Ishikawa (cell line): ENCODE measurements at regions not wholly inside any gene's neighbourhood (a gene's known extent, or its start where the extent isn't known, plus 50 kb on each side); places are given as distances from the start of the nearest gene placed in this dataset.

Source experiments
- CEBPB ChIP-seq: IDR thresholded peaks from 2 replicates; pipeline ENCODE4 v1.6.1; 2012
- CREB1 ChIP-seq: IDR thresholded peaks from 2 replicates; pipeline ENCODE4 v1.6.1; 2012; ENCODE audit warnings: low read depth
- EGR1 ChIP-seq: IDR thresholded peaks from 2 replicates; pipeline ENCODE4 v1.6.1; 2012
- EP300 ChIP-seq: IDR thresholded peaks from 2 replicates; pipeline ENCODE4 v1.6.1; 2012; ENCODE audit warnings: borderline replicate concordance
- FOXM1 ChIP-seq: IDR thresholded peaks from 2 replicates; pipeline ENCODE4 v1.6.1; 2012; ENCODE audit warnings: low read depth, borderline replicate concordance
- NFIC ChIP-seq: IDR thresholded peaks from 2 replicates; pipeline ENCODE4 v1.6.1; 2012
- RAD21 ChIP-seq: IDR thresholded peaks from 2 replicates; pipeline ENCODE4 v1.6.1; 2012; ENCODE audit warnings: low read depth
- TAF1 ChIP-seq: IDR thresholded peaks from 2 replicates; pipeline ENCODE4 v1.6.1; 2012; ENCODE audit warnings: low read depth, mild to moderate bottlenecking
- TCF12 ChIP-seq: IDR thresholded peaks from 2 replicates; pipeline ENCODE4 v1.6.1; 2012; ENCODE audit warnings: low read depth
- TEAD4 ChIP-seq: IDR thresholded peaks from 2 replicates; pipeline ENCODE4 v1.6.1; 2012
- YY1 ChIP-seq: IDR thresholded peaks from 2 replicates; pipeline ENCODE4 v1.6.1; 2012; ENCODE audit warnings: low read depth
- ZBTB7A ChIP-seq: IDR thresholded peaks from 2 replicates; pipeline ENCODE4 v1.6.1; 2012; ENCODE audit warnings: low read depth
- TF ChIP-seq, protein P1 (sequence below): IDR thresholded peaks from 2 replicates; pipeline ENCODE4 v1.6.1; 2012
- TF ChIP-seq, protein P2 (sequence below): IDR thresholded peaks from 2 replicates; pipeline ENCODE4 v1.6.1; 2012
- TF ChIP-seq, protein P3 (sequence below): IDR thresholded peaks from 2 replicates; pipeline ENCODE4 v1.6.1; 2012; ENCODE audit warnings: low read depth, mild to moderate bottlenecking

DNA sequence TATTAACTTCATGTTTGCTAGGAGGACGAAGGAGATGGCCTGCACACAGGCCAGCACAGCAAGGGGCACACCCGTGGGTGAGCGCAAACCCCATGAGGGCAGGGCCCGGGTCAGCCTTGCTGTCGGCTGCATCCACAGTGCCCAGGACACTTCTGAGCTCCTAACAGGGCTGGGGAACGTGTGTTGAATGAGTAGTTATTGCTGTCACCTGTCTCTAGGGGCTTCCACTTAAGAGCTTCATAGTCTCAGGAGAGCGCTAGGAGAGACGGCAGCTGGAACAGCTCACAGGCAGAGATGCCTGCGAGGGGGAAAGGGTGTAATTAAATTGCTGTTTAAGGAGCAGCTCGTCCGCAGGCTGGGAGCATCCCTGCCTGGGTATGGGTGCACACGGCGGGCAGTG lies 91.4 kb upstream of the NEURL1B start:
- TF ChIP-seq, protein P1, sequence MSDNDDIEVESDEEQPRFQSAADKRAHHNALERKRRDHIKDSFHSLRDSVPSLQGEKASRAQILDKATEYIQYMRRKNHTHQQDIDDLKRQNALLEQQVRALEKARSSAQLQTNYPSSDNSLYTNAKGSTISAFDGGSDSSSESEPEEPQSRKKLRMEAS, result no peak
- TF ChIP-seq EGR1 (no peak), TEAD4 (no peak)

DNA sequence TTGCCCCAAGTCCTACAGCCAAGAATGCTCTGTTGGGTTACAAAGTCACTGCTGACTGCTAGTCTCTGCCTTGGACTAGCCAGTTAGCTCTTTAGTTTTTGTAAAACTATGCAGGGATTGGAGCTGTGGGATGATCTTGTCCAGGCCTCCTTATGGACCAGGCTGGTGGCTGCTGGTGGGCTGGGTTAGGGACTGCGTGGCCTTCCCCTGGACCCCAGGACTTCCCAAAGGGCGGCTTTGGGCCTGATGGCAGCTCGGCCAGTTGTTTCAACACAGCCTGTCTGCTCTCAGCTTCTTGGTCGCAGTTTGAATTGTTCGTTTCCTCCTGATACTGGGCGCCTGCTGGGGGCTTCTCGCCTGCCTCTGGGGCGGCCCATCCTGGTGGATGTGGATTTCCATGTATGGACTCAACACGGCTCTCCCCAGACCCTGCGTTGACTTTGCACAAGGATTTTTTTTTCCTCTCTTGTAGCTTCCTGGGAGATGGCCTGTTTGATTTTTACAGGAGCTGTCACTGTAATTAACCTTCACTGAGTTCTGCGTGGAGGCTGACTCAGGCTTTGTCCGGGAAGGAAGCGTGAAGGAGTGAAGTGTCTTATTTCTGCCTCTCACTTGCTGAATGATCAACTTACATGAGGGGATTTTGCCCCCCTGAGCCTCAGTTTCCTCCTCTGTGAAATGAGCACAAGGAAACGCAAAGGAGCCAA lies 91.9 kb upstream of the NEURL1B start:
- no peak for TF ChIP-seq CREB1

DNA sequence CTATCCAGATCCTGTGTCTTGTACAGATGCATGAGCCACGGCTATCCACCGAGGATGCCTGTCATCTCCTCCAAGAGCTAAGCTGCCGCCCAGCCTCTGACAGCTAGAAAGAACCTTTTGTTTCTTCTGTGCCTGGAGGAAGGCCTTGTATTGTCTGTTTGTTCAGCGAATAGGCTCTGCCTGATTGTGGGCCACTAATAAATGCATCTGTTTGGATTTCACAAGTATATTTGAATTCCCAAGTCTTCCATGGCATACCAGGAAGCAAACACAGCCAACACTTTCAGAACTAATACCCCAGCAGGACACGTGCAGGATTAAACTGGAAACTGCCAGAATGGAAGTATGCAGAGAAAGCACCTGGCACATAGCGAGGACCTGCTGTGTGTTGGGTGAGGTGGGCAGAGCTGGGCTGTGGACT lies 92.7 kb upstream of the NEURL1B start:
- no peak for TF ChIP-seq TCF12
- TF ChIP-seq, protein P1, result no peak
- no peak for TF ChIP-seq TAF1
- no peak for TF ChIP-seq FOXM1
- TF ChIP-seq RAD21, result no peak
- no peak for TF ChIP-seq EGR1
- TF ChIP-seq CEBPB, result no peak
- no peak for TF ChIP-seq NFIC
- no peak for TF ChIP-seq EP300
- TF ChIP-seq, protein P2, sequence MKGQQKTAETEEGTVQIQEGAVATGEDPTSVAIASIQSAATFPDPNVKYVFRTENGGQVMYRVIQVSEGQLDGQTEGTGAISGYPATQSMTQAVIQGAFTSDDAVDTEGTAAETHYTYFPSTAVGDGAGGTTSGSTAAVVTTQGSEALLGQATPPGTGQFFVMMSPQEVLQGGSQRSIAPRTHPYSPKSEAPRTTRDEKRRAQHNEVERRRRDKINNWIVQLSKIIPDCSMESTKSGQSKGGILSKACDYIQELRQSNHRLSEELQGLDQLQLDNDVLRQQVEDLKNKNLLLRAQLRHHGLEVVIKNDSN, result no peak
- TF ChIP-seq TEAD4, result no peak
- no peak for TF ChIP-seq ZBTB7A
- no peak for TF ChIP-seq CREB1
- TF ChIP-seq, protein P3, sequence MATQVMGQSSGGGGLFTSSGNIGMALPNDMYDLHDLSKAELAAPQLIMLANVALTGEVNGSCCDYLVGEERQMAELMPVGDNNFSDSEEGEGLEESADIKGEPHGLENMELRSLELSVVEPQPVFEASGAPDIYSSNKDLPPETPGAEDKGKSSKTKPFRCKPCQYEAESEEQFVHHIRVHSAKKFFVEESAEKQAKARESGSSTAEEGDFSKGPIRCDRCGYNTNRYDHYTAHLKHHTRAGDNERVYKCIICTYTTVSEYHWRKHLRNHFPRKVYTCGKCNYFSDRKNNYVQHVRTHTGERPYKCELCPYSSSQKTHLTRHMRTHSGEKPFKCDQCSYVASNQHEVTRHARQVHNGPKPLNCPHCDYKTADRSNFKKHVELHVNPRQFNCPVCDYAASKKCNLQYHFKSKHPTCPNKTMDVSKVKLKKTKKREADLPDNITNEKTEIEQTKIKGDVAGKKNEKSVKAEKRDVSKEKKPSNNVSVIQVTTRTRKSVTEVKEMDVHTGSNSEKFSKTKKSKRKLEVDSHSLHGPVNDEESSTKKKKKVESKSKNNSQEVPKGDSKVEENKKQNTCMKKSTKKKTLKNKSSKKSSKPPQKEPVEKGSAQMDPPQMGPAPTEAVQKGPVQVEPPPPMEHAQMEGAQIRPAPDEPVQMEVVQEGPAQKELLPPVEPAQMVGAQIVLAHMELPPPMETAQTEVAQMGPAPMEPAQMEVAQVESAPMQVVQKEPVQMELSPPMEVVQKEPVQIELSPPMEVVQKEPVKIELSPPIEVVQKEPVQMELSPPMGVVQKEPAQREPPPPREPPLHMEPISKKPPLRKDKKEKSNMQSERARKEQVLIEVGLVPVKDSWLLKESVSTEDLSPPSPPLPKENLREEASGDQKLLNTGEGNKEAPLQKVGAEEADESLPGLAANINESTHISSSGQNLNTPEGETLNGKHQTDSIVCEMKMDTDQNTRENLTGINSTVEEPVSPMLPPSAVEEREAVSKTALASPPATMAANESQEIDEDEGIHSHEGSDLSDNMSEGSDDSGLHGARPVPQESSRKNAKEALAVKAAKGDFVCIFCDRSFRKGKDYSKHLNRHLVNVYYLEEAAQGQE, result no peak
- no peak for TF ChIP-seq YY1

DNA sequence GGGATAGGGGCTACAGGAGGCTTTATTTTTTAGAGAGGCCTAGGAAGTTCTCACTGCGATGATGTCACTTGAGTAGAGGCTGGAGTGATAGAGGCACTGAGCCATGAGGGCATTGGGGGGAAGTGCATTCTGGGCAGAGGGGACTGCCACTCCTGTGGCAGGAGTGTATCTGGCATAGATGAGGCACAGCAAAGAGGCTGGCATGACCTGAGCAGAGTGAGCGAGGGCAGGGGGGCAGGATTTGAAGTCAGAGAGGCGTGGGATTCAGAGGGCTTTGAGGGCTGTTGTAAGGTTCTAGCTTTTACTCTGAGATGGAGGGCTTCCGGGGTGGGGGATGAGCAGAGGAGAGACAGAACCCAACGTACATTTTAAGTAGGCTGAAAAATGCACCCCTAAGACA lies 91.9 kb upstream of the SH3PXD2B start:
- TF ChIP-seq YY1 (no peak), TEAD4 (no peak), EGR1 (no peak), FOXM1 (no peak), RAD21 (no peak), CREB1 (no peak), EP300 (no peak), TAF1 (no peak), ZBTB7A (no peak), NFIC (no peak)
- TF ChIP-seq, protein P3, result no peak
- TF ChIP-seq, protein P2, result no peak

DNA sequence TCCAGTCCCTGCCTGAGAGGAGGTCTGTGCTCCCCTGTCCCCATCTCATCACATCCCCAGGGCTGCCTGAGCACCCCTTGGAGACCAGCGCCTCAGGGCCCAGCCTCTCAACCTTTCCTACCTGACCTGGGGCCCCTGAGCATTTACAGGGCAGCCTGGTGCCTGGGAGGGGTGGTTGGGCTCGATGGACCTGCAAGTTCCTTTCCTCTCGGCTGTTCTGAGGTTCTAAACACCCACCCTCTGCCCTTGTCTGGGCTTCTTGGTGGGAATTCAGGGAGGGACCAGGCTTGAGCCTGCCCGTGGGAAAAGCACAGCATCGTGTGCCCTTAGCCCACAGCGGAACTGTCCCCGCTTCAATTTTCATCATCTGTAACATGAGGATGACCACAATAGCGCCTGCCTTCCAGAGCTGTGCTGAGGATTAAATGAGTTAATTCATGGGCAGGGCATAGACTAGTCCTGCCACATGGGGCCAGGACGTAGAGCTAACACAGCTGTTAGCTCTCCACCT lies 91.0 kb upstream of the SH3PXD2B start:
- TF ChIP-seq, protein P1, result no peak
- TF ChIP-seq CEBPB, result no peak
- no peak for TF ChIP-seq RAD21

DNA sequence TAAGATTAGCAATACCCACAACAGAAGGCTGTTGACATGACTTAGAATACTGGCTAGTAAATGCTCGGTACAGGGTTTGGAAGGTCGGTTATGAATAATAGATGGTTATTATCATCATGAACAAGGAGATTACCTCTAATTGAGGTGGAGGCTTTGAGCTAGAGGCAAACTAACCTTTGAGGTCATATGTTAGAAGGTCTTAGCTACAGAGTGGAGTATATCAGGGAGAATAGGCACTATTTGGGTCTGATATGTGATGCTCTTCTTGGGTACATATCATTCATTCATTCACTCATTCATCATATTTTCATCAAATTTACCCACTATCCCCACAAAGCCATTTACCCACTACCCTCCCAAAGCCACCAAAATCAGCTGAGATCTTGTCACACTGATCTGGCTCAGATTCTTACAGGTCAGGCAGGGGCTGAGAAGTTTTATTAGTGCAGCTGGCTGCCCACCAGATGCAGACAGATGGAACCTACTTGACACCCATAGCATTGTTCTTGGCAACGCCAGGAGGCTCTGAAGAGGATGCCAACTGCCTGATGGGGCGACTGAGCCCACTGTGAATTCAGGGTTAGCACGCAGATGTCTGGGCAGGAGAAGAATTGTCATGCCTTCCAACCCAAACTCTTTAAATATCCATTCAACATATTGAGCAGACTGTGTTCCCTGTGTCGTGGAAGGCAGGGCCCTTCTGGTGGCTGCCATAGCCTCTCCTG lies 90.2 kb upstream of the SH3PXD2B start:
- TF ChIP-seq TEAD4 (no peak), YY1 (no peak), TAF1 (no peak), RAD21 (no peak), NFIC (no peak), CREB1 (no peak), EGR1 (no peak), ZBTB7A (no peak), CEBPB (no peak), TCF12 (no peak), FOXM1 (no peak), EP300 (no peak)
- TF ChIP-seq, protein P2, result no peak
- TF ChIP-seq, protein P1, result no peak
- TF ChIP-seq, protein P3, result no peak
